ENCODE measurements at regions not wholly inside any gene's neighbourhood (a gene's known extent, or its start where the extent isn't known, plus 50 kb on each side); places are given as distances from the start of the nearest gene placed in this dataset.

DNA sequence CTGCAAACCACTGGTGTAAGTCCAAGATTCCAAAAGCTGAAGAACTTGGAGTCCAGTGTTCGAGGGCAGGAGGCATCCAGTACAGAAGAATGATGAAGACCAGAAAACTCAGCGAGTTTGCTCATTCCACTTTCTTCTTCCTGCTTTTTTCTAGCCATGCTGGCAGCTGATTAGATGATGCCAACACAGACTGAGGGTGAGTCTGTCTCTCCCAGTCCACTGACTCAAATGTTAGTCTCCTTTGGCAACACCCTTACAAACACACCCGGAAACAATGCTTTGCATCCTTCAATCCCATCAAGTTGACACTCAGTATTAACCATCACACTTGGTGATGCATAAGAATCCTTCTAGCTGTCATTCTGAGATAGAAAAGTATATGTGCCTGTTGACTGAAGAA is 1504.6 kb downstream of the EFNB2 start:
- WGBS, 2 donors (ENCODE audit: low coverage in 1 of 2) = 91 to 93% methylated on average over 3 of the region's 3 CpGs
- Histone ChIP-seq H3K27ac (no peak overlapping the region), H3K36me3 (no peaks in the 10 kb centered on the region), H3K4me1 (no peaks in the 10 kb centered on the region), H3K27me3 (no peaks in the 10 kb centered on the region), H3K9me3 (no peaks in the 10 kb centered on the region), H3K4me3 (no peak overlapping the region)
- no peak for ATAC-seq
- TF ChIP-seq CTCF (IDR thresholded peaks at IDR 0.05) (no peak), EP300 (IDR thresholded peaks at IDR 0.05) (no peak), POLR2A (IDR thresholded peaks at IDR 0.05) (no peak), POLR2AphosphoS5 (IDR thresholded peaks at IDR 0.05) (no peak)

DNA sequence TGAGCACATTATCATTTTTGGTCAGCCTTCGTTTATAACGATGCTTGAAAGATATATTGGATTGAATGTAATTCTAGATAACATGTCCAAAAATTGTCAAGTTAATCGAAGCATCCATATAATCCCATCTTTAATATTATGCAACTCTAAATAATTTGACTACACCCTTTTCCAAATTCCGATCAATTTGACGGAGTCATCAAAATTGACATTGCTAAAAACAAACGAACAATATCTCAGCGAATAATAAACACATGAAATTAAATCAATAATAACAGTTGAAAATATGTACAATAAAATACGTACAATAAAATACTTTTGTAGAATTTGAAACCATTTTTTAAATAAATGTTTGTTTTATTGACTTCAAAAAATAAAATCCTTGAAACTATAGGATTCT is 1516.4 kb downstream of the EFNB2 start:
- Histone ChIP-seq H3K27me3 (no peaks in the 10 kb centered on the region), H3K4me1 (no peaks in the 10 kb centered on the region), H3K4me3 (no peak overlapping the region), H3K27ac (no peak overlapping the region), H3K9me3 (peaks cover 0 to 5% (median 0%) of the 10 kb centered on the region in 3 donors), H3K36me3 (no peaks in the 10 kb centered on the region)
- 92 to 95% methylated on average over 8 of the region's 8 CpGs for WGBS, 2 donors (ENCODE audit: low coverage in 1 of 2)
- TF ChIP-seq CTCF (IDR thresholded peaks at IDR 0.05) = no peak
- no peak for TF ChIP-seq EP300 (IDR thresholded peaks at IDR 0.05)
- TF ChIP-seq POLR2A (IDR thresholded peaks at IDR 0.05) = no peak
- TF ChIP-seq POLR2AphosphoS5 (IDR thresholded peaks at IDR 0.05) = no peak
- ATAC-seq = no peak

GRCh38 chr13:105016266-105016665 is 1519.2 kb downstream of the EFNB2 start:
- Histone ChIP-seq H3K4me3 (no peak overlapping the region), H3K4me1 (no peaks in the 10 kb centered on the region), H3K36me3 (no peaks in the 10 kb centered on the region), H3K9me3 (no peaks in the 10 kb centered on the region), H3K27ac (no peak overlapping the region), H3K27me3 (no peaks in the 10 kb centered on the region)
- no peak for ATAC-seq
- 43 to 49% methylated on average over 4 of the region's 4 CpGs for WGBS, 2 donors (ENCODE audit: low coverage in 1 of 2)
- no peak for TF ChIP-seq CTCF (IDR thresholded peaks at IDR 0.05)
- no peak for TF ChIP-seq EP300 (IDR thresholded peaks at IDR 0.05)
- no peak for TF ChIP-seq POLR2A (IDR thresholded peaks at IDR 0.05)
- no peak for TF ChIP-seq POLR2AphosphoS5 (IDR thresholded peaks at IDR 0.05)

DNA sequence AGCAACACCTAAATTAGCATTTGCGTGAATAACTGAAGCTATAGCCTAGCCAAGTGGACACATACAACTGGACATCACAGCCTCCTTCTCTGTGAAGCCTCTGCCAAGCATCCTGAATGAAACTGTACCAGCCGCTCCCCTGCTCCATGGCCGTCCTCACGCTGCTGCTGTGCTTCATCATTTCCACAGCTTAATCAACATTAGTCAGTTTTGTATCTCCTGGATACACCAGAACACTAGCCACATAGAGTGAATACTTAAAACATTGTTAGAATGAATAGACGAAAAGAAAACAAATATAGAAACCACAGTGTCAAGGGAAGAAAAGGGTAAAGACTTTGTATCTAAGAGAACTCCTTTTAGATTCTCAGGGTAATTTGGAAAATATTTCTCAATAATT is 1526.9 kb downstream of the EFNB2 start:
- Histone ChIP-seq H3K27ac (no peak overlapping the region), H3K9me3 (no peaks in the 10 kb centered on the region), H3K4me3 (no peak overlapping the region), H3K4me1 (no peaks in the 10 kb centered on the region), H3K27me3 (no peaks in the 10 kb centered on the region), H3K36me3 (no peaks in the 10 kb centered on the region)
- 88% methylated on average over 5 of the region's 5 CpGs; no CpG with 5 or more reads in 1 of the 2 donors for WGBS, 2 donors (ENCODE audit: low coverage in 1 of 2)
- no peak for ATAC-seq
- TF ChIP-seq EP300 (IDR thresholded peaks at IDR 0.05) (no peak), POLR2AphosphoS5 (IDR thresholded peaks at IDR 0.05) (no peak), POLR2A (IDR thresholded peaks at IDR 0.05) (no peak), CTCF (IDR thresholded peaks at IDR 0.05) (no peak)

GRCh38 chr13:105007166-105007808 is 1528.2 kb downstream of the EFNB2 start:
- Histone ChIP-seq H3K4me1 (no peaks in the 10 kb centered on the region), H3K9me3 (no peaks in the 10 kb centered on the region), H3K4me3 (no peak overlapping the region), H3K27me3 (no peaks in the 10 kb centered on the region), H3K36me3 (no peaks in the 10 kb centered on the region), H3K27ac (no peak overlapping the region)
- no peak for TF ChIP-seq CTCF (IDR thresholded peaks at IDR 0.05)
- no peak for TF ChIP-seq POLR2AphosphoS5 (IDR thresholded peaks at IDR 0.05)
- no peak for TF ChIP-seq POLR2A (IDR thresholded peaks at IDR 0.05)
- TF ChIP-seq EP300 (IDR thresholded peaks at IDR 0.05) = no peak
- 81 to 90% methylated on average over 6 of the region's 6 CpGs for WGBS, 2 donors (ENCODE audit: low coverage in 1 of 2)
- no peak for ATAC-seq

All from gastroesophageal sphincter (tissue), 4 donors.